KMS-11 (cell line): ENCODE measurements at regions not wholly inside any gene's neighbourhood (a gene's known extent, or its start where the extent isn't known, plus 50 kb on each side); places are given as distances from the start of the nearest gene placed in this dataset.

ENCODE experiments used
- H2AFZ ChIP-seq: fragments of 200-600 bp; sonication (generic); 2 replicates; pipeline ENCODE4 v1.6.1; 2016; ENCODE audit warnings: antibody characterized with exemption, mixed run types, low read depth
- H3K27ac ChIP-seq: fragments of 200-600 bp; sonication (generic); 2 replicates; pipeline ENCODE4 v1.6.1; 2016; ENCODE audit warnings: mild to moderate bottlenecking, mixed run types
- H3K27me3 ChIP-seq: fragments of 200-600 bp; sonication (generic); 2 replicates; pipeline ENCODE4 v1.6.1; 2017; ENCODE audit warnings: mild to moderate bottlenecking, low read depth, mixed run types, moderate library complexity; ENCODE audit not compliant: insufficient read depth
- H3K36me3 ChIP-seq: fragments of 200-600 bp; sonication (generic); 2 replicates; pipeline ENCODE4 v1.6.1; 2017; ENCODE audit warnings: mild to moderate bottlenecking, mixed run types; ENCODE audit not compliant: insufficient read depth
- H3K4me1 ChIP-seq: fragments of 200-600 bp; sonication (generic); 2 replicates; pipeline ENCODE4 v1.6.1; 2016; ENCODE audit warnings: mild to moderate bottlenecking, low read depth, mixed run types; ENCODE audit not compliant: poor library complexity, severe bottlenecking
- H3K4me2 ChIP-seq: fragments of 200-600 bp; sonication (generic); 2 replicates; pipeline ENCODE4 v1.7.0; 2016; ENCODE audit warnings: mild to moderate bottlenecking, mixed run types
- H3K4me3 ChIP-seq: fragments of 200-600 bp; sonication (generic); IDR thresholded peaks from 2 replicates; pipeline ENCODE4 v1.6.1; 2017; ENCODE audit warnings: low read depth, low read length, mixed read lengths; ENCODE audit not compliant: insufficient read depth
- H3K79me2 ChIP-seq: fragments of 200-600 bp; sonication (generic); 2 replicates; pipeline ENCODE4 v1.6.1; 2016; ENCODE audit warnings: low read depth, mixed run types; ENCODE audit not compliant: insufficient read depth
- H3K9ac ChIP-seq: fragments of 200-600 bp; sonication (generic); 2 replicates; pipeline ENCODE4 v1.6.1; 2016; ENCODE audit warnings: mild to moderate bottlenecking, mixed run types
- H4K20me1 ChIP-seq: fragments of 200-600 bp; sonication (generic); 2 replicates; pipeline ENCODE4 v1.6.1; 2016; ENCODE audit warnings: mild to moderate bottlenecking, mixed run types; ENCODE audit not compliant: insufficient read depth
- TF ChIP-seq, protein P1 (sequence below): fragments of 200-600 bp; sonication (generic); conservative IDR thresholded peaks from 2 replicates; pipeline ENCODE4 v1.6.1; 2017; ENCODE audit warnings: low read depth, mild to moderate bottlenecking, antibody characterized with exemption, low read length, moderate library complexity, mixed read lengths

DNA sequence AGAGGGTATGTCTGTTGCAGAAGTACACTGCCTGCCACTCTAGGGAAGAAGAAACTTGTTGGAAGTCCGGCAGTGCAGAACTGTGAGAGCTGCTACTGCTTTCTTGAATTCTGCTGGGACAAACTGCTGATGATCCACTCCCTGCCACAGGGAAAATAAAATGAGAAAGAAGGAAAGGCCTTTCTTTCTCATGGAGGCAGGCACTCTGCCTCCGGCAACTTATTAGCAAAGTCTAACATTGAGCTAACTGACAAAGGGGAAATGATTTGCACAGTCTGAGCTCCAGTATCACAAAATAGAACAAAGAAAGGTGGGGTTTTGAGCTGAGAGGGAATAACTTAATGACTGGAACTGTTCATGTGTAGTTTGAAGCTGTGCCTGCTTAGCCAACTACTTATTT, 134.6 kb downstream of the AASDHPPT start:
- H3K27me3 ChIP-seq: no peaks in the 10 kb centered on the region
- no peaks in the 10 kb centered on the region for H4K20me1 ChIP-seq
- H2AFZ ChIP-seq: no peak overlapping the region
- TF ChIP-seq, protein P1, sequence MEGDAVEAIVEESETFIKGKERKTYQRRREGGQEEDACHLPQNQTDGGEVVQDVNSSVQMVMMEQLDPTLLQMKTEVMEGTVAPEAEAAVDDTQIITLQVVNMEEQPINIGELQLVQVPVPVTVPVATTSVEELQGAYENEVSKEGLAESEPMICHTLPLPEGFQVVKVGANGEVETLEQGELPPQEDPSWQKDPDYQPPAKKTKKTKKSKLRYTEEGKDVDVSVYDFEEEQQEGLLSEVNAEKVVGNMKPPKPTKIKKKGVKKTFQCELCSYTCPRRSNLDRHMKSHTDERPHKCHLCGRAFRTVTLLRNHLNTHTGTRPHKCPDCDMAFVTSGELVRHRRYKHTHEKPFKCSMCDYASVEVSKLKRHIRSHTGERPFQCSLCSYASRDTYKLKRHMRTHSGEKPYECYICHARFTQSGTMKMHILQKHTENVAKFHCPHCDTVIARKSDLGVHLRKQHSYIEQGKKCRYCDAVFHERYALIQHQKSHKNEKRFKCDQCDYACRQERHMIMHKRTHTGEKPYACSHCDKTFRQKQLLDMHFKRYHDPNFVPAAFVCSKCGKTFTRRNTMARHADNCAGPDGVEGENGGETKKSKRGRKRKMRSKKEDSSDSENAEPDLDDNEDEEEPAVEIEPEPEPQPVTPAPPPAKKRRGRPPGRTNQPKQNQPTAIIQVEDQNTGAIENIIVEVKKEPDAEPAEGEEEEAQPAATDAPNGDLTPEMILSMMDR: no peak
- H3K79me2 ChIP-seq: no peaks in the 10 kb centered on the region
- no peaks in the 10 kb centered on the region for H3K36me3 ChIP-seq
- H3K27ac ChIP-seq: no peak overlapping the region
- H3K4me3 ChIP-seq: no peak overlapping the region
- no peak overlapping the region for H3K4me2 ChIP-seq
- H3K9ac ChIP-seq: no peak overlapping the region
- H3K4me1 ChIP-seq: no peaks in the 10 kb centered on the region

DNA sequence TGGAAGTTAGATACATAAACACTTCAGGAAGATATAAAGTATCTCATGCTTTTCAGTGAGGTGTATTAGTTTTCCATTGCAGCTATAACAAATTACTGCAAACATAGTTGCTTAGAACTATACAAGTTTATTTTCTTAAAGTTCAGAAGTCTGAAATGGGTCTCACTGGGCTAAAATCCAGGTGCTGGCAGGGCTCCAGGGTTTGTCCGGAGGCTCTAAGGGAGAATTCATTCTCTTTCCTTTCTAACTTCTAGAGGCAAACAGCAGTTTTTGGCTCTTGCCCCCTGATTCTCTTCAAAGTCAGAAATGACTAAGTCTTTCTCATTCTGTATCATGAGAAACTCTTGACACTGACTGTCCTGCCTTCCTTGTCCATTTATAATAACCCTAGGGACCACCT, 138.8 kb downstream of the AASDHPPT start:
- Histone ChIP-seq H3K4me1 (no peaks in the 10 kb centered on the region), H3K79me2 (no peaks in the 10 kb centered on the region), H3K4me2 (no peak overlapping the region), H3K27ac (no peak overlapping the region), H3K4me3 (no peak overlapping the region), H3K36me3 (no peaks in the 10 kb centered on the region), H4K20me1 (no peaks in the 10 kb centered on the region), H2AFZ (no peak overlapping the region), H3K9ac (no peak overlapping the region), H3K27me3 (no peaks in the 10 kb centered on the region)
- TF ChIP-seq, protein P1: no peak

DNA sequence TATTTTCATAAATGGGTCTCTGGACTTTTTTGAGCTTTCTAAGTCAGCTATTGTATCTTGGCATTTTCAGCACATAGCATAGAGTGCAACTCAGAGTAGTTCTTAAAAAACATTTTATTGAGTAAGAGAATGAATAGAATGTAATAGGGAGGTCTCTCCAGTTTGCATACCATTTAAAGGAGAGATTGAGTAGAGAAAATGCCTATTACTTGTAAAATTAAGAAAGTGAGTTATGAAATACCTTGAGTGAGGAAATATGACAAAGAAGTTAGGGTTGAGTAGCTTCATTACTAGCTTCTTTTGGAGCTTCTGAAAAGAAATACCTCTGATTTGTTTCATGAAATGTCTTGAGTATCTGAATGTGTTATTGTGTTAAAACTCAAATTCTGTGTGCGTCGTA, 140.0 kb downstream of the AASDHPPT start:
- Histone ChIP-seq H3K36me3 (no peaks in the 10 kb centered on the region), H3K4me3 (no peak overlapping the region), H3K4me1 (no peaks in the 10 kb centered on the region), H3K27me3 (no peaks in the 10 kb centered on the region), H2AFZ (no peak overlapping the region), H3K9ac (no peak overlapping the region), H3K79me2 (no peaks in the 10 kb centered on the region), H4K20me1 (no peaks in the 10 kb centered on the region), H3K27ac (no peak overlapping the region), H3K4me2 (no peak overlapping the region)
- TF ChIP-seq, protein P1: no peak

DNA sequence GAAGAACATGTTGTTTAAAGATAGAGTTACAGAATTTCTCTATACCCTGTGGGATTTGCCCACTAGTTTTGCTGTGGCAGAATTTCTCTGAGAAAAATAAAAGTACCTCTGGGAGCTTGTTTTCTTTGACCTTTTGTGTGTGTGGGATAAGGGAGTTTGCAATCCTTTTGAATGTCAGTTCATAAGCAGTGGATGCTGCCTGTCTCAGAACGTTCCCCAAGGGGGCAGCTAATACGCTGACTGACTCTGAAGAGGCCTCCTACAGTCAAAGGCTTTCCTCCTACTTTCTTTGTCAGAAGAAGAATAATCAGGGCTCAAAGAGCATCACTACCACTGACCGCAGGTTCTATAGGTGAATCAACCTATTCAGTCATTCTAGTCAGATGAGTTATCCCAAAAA, 140.6 kb downstream of the AASDHPPT start:
- H4K20me1 ChIP-seq: no peaks in the 10 kb centered on the region
- no peaks in the 10 kb centered on the region for H3K36me3 ChIP-seq
- H2AFZ ChIP-seq: no peak overlapping the region
- H3K4me1 ChIP-seq: no peaks in the 10 kb centered on the region
- TF ChIP-seq, protein P1: no peak
- H3K4me2 ChIP-seq: no peak overlapping the region
- no peaks in the 10 kb centered on the region for H3K79me2 ChIP-seq
- no peaks in the 10 kb centered on the region for H3K27me3 ChIP-seq
- no peak overlapping the region for H3K27ac ChIP-seq
- H3K4me3 ChIP-seq: no peak overlapping the region
- H3K9ac ChIP-seq: no peak overlapping the region

DNA sequence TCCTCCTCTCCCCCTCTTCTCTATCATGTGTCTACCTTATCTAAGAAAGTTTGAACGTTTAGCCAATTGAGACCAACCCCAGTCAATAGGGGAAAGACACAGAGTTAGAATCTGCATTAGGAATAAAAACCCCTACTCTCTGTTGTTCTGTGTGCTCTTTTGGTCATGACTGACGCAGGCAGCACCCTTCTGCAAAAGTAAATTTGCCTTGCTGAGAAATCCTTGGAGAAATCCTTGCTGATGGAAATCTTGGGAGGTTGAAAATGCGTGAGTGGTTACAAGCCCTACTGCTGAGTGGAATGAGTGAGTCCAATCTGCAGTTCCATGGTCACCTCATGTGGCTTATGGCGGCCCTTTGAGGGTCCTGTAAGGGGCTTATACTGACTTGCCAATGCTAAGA, 145.2 kb downstream of the AASDHPPT start:
- Histone ChIP-seq H3K27me3 (no peaks in the 10 kb centered on the region), H3K4me1 (no peaks in the 10 kb centered on the region), H3K79me2 (no peaks in the 10 kb centered on the region), H4K20me1 (no peaks in the 10 kb centered on the region), H2AFZ (no peak overlapping the region), H3K9ac (no peak overlapping the region), H3K27ac (no peak overlapping the region), H3K4me2 (no peak overlapping the region), H3K4me3 (no peak overlapping the region), H3K36me3 (no peaks in the 10 kb centered on the region)
- TF ChIP-seq, protein P1: no peak
